Testis (tissue), 2 donors: ENCODE measurements at regions not wholly inside any gene's neighbourhood (a gene's known extent, or its start where the extent isn't known, plus 50 kb on each side); places are given as distances from the start of the nearest gene placed in this dataset.

Experiments
- DNase-seq: peaks from one replicate; pipeline ENCODE4 v3.0.0-alpha.2; 2019
- H3K27ac ChIP-seq, 2 donors: fragments of 200-600 bp; sonication (generic); one replicate each; pipeline ENCODE4 v1.5.1; 2019
- H3K27me3 ChIP-seq: fragments of 200-600 bp; sonication (generic); one replicate; pipeline ENCODE4 v1.5.1; 2019
- H3K36me3 ChIP-seq: fragments of 200-600 bp; sonication (generic); one replicate; pipeline ENCODE4 v1.5.1; 2017; ENCODE audit warnings: low read depth; ENCODE audit errors: missing control alignments
- H3K4me1 ChIP-seq: fragments of 200-600 bp; sonication (generic); one replicate; pipeline ENCODE4 v1.5.1; 2019
- H3K4me3 ChIP-seq, 2 donors: fragments of 200-600 bp; sonication (generic); one replicate each; pipeline ENCODE4 v1.5.1; 2017 to 2019
- H3K9me3 ChIP-seq: fragments of 200-600 bp; sonication (generic); one replicate; pipeline ENCODE4 v1.5.1; 2017
- CTCF ChIP-seq, 3 experiments: fragments of 450-650 bp in 2 of 3; fragments of 200-600 bp in 1 of 3; sonication (generic) in 1 of 3; IDR thresholded peaks; one replicate each; pipeline ENCODE4 v1.5.1; 2016 to 2019; ENCODE audit warnings: antibody characterized with exemption in 3 of 3, mild to moderate bottlenecking in 2 of 3, moderate library complexity in 1 of 3
- POLR2A ChIP-seq: fragments of 450-650 bp; IDR thresholded peaks from one replicate; pipeline ENCODE4 v1.6.1; 2017; ENCODE audit warnings: antibody characterized with exemption, mild to moderate bottlenecking, moderate library complexity
- WGBS, 2 donors: methylation state at CpG; one replicate each; pipeline ENCODE4 v1.1.5; 2018; 5-methylcytosine and 5-hydroxymethylcytosine counted together
- intact Hi-C: fragments of 100-400 bp; cut with DNase I; formaldehyde crosslinking; loops from one replicate; pipeline ENCODE4 v1.15.1; 2023; ENCODE audit warnings: low total_unique reads

GRCh38 chr3:65093641-65094040, 405.8 kb upstream of the ADAMTS9 start:
- no peaks in the 10 kb centered on the region for H3K4me1 ChIP-seq
- H3K27me3 ChIP-seq: no peaks in the 10 kb centered on the region
- intact Hi-C loops: no loop called here
- no peak overlapping the region for H3K27ac ChIP-seq
- H3K36me3 ChIP-seq: no peaks in the 10 kb centered on the region
- WGBS, 2 donors: 88 to 97% methylated on average over 3 of the region's 3 CpGs
- DNase-seq: no peak
- H3K9me3 ChIP-seq: no peaks in the 10 kb centered on the region
- TF ChIP-seq CTCF (IDR thresholded peaks at IDR 0.05) (no peak), POLR2A (no peak)
- no peak overlapping the region for H3K4me3 ChIP-seq

- WGBS, 2 donors: 43% methylated on average over 3 of the region's 3 CpGs
- H3K27me3 ChIP-seq: no peaks in the 10 kb centered on the region
- no peaks in the 10 kb centered on the region for H3K36me3 ChIP-seq
- H3K27ac ChIP-seq: no peak overlapping the region
- no peak overlapping the region for H3K4me3 ChIP-seq
- TF ChIP-seq POLR2A (no peak), CTCF (IDR thresholded peaks at IDR 0.05) (no peak)
- no peaks in the 10 kb centered on the region for H3K4me1 ChIP-seq
- H3K9me3 ChIP-seq: no peaks in the 10 kb centered on the region
- DNase-seq: no peak
- intact Hi-C loops: no loop called here
Measured at GRCh38 chr3:65091565-65091964, 403.8 kb upstream of the ADAMTS9 start.

- H3K9me3 ChIP-seq: no peaks in the 10 kb centered on the region
- H3K4me1 ChIP-seq: no peaks in the 10 kb centered on the region
- 58 to 68% methylated on average over 4 of the region's 4 CpGs for WGBS, 2 donors
- H3K27ac ChIP-seq: no peak overlapping the region
- no peak for TF ChIP-seq POLR2A
- TF ChIP-seq CTCF (IDR thresholded peaks at IDR 0.05): no peak
- intact Hi-C loops: no loop called here
- no peak for DNase-seq
- no peaks in the 10 kb centered on the region for H3K27me3 ChIP-seq
- H3K36me3 ChIP-seq: no peaks in the 10 kb centered on the region
- H3K4me3 ChIP-seq: no peak overlapping the region
Measured at GRCh38 chr3:65083240-65083639, 395.4 kb upstream of the ADAMTS9 start.

GRCh38 chr3:65081536-65081935, 393.7 kb upstream of the ADAMTS9 start:
- Histone ChIP-seq H3K27ac (no peak overlapping the region), H3K36me3 (no peaks in the 10 kb centered on the region), H3K9me3 (no peaks in the 10 kb centered on the region), H3K4me1 (no peaks in the 10 kb centered on the region), H3K4me3 (no peak overlapping the region), H3K27me3 (no peaks in the 10 kb centered on the region)
- WGBS, 2 donors: 51 to 55% methylated on average over 2 of the region's 2 CpGs
- no peak for TF ChIP-seq POLR2A
- no peak for TF ChIP-seq CTCF (IDR thresholded peaks at IDR 0.05)
- no peak for DNase-seq
- intact Hi-C loops: no loop called here

GRCh38 chr3:65080432-65080831, 392.6 kb upstream of the ADAMTS9 start:
- no peak for TF ChIP-seq POLR2A
- no peak for TF ChIP-seq CTCF (IDR thresholded peaks at IDR 0.05)
- Histone ChIP-seq H3K27me3 (no peaks in the 10 kb centered on the region), H3K36me3 (no peaks in the 10 kb centered on the region), H3K27ac (no peak overlapping the region), H3K4me1 (no peaks in the 10 kb centered on the region), H3K9me3 (no peaks in the 10 kb centered on the region), H3K4me3 (no peak overlapping the region)
- intact Hi-C loops: no loop called here
- WGBS, 2 donors: 78 to 85% methylated on average over 3 of the region's 3 CpGs
- DNase-seq: no peak
